Mammary epithelial cell (primary cell): ENCODE measurements at regions not wholly inside any gene's neighbourhood (a gene's known extent, or its start where the extent isn't known, plus 50 kb on each side); places are given as distances from the start of the nearest gene placed in this dataset.

Experiments
- CTCF ChIP-seq, 2 donors: IDR thresholded peaks in 1 of 2; conservative IDR thresholded peaks in 1 of 2; 2 replicates each; pipeline ENCODE4 v1.5.1; 2011 to 2012; ENCODE audit warnings: inconsistent platforms in 2 of 2, low read length in 2 of 2, mild to moderate bottlenecking in 2 of 2, control low read depth in 1 of 2, low read depth in 1 of 2; ENCODE audit not compliant: insufficient read depth in 1 of 2; ENCODE audit errors: extremely low read depth in 1 of 2
- EZH2 ChIP-seq: IDR thresholded peaks from 2 replicates; pipeline ENCODE4 v1.6.1; 2012; ENCODE audit warnings: low read length, inconsistent platforms, borderline replicate concordance

- TF ChIP-seq CTCF (conservative IDR thresholded peaks at IDR 0.05 in 1 of 2, IDR thresholded peaks at IDR 0.05 in 1 of 2; ENCODE audit: extremely low read depth in 1 of 2, insufficient read depth in 1 of 2, low read depth in 1 of 2, low read length in 2 of 2): no peak
- no peak for TF ChIP-seq EZH2
These were observed 733.9 kb upstream of the INTU start for GRCh38 chr4:126898815-126899214.
